Stimulated activated CD8-positive, alpha-beta memory T cell treated with anti-CD3 and anti-CD28 coated beads, Interleukin-12 subunit alpha, Interleukin-12 subunit beta, amount 100 ng/mL, for 24 hours (primary cell): ENCODE measurements at regions not wholly inside any gene's neighbourhood (a gene's known extent, or its start where the extent isn't known, plus 50 kb on each side); places are given as distances from the start of the nearest gene placed in this dataset.

Source experiments
- DNase-seq: peaks from one replicate; pipeline ENCODE4 v3.0.0-alpha.2; 2020; ENCODE audit errors: extremely low read depth

GRCh38 chr18:10279905-10280644 is 174.4 kb upstream of the APCDD1 start:
- no peak for DNase-seq

- DNase-seq = no peak
Measured at GRCh38 chr18:10284540-10285282, 169.7 kb upstream of the APCDD1 start.

DNA sequence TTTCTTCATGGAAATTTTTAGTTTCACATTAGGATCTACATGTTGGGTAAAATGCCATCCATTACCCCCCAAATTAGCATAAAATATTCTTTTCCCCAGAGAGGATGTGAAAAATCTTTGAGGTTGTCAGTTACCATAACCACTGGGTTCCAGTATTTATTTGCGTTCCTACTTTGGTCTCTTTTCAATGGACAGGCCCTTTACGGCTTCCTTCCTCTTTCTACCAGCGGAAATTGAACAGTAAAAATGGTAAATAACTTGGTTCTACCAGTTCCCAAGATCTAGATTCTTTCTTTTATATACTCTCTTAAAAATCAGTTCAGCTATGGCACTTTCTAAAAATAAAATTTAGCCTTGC is 169.2 kb upstream of the APCDD1 start:
- DNase-seq = no peak

DNA sequence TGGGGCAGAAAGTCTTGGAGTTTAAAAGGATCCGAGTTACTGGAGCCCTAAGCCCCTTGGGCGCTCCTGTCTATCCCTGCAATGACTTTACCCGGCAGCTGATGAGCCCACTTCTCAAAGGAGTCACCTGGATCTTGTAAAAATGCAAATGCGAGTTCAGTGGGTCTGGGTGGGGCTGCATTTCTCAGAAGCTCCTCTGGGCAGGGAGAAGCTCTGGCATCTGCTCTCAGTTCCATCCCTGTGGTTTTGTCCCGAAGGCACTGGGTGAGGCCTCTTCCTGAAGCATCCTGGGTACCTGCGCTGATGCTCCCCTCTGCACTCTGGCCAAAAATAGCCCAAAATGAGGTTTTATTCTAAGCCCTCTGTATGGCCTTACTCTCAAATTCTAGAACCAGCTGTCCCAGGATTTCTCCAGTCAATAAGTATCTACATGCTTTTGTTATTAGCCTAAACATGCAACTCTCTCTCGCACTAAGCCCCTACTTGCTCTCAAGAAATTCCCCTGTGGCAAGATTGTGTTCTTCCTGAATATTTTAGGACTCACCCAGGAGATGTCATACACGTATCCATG is 167.8 kb upstream of the APCDD1 start:
- DNase-seq = no peak

DNA sequence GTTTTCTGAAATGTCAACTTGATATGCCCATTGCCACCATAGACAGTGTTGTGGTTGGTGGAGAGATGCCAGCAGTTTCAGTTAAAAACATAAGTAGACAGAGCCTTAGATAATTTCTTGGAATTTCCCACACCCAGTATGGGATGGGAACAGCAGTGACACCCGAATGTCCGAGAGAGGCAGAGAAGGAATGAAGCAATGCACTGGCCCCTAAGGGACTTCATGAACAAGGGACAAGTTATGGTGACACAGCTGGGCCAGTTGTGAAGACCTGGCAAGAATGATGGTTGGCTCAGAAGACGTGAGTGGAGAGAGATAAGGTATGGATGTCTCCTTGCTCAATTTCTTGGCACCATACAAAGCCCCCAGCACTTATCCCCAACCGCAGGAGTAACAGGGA is 165.2 kb upstream of the APCDD1 start:
- DNase-seq = no peak

DNA sequence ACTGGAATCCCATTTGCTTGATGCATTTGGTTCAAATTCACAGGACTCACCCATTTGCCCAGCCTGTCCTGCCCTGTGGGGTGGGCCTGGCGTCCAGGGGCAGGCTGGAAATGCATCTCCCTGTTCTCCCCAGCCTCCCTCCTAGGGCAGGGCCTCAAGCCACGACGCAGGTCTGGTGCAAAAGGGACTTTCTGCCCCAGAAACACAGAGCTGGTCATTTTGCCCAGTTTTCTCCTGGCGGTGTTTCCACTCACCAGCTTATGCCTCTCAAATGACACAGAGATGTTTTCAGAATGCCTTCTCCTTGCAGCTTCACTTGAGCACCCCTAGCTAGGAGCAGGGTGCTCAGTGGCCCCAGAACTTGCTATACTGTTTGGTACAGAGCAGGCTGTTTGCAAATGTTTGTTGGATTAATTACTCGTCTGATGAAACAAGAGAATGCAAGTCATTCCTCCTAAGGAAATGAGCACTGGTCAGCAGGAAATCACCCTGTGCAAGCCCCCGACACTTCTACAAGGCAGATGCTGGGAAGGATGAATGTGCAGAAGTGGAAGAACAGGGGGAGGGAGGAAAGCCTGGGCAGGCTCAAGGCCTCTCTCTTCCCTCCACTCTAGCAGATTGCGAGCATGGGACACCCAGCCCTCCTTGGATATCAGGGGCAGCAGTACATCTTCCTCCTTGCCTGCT is 164.3 kb upstream of the APCDD1 start:
- DNase-seq = no peak

DNA sequence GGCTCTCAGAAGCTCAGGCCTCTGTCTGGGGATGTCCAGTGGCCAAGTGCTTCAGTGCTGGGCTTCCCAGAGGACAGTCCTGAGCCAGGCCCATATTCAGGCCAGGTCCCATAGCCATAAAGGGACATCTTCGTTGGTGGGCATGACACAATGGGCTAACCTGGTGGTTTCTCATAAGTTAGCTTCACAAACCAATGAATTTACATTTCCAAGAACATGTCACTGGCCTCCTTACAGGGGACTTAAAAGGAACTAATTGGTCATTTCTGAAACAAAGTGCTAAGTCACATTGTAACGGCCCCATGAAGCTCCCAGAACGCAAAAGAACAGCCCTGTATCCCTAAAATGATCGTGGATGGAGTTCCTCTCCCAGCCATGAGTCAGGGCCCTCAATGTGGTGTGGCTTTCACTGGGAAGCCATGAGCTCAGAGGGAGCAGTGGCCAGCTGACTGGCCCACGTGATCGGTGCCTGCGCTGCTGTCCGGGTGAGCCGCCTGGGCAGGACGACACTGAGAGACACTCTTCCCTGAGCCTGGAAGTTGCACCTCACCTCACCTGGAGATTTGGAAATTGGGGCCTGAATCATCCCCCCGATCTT is 163.7 kb upstream of the APCDD1 start:
- no peak for DNase-seq

GRCh38 chr18:10291568-10291981 is 162.9 kb upstream of the APCDD1 start:
- DNase-seq = no peak

- DNase-seq = no peak
Measured at GRCh38 chr18:10293966-10294365, 160.5 kb upstream of the APCDD1 start.

DNA sequence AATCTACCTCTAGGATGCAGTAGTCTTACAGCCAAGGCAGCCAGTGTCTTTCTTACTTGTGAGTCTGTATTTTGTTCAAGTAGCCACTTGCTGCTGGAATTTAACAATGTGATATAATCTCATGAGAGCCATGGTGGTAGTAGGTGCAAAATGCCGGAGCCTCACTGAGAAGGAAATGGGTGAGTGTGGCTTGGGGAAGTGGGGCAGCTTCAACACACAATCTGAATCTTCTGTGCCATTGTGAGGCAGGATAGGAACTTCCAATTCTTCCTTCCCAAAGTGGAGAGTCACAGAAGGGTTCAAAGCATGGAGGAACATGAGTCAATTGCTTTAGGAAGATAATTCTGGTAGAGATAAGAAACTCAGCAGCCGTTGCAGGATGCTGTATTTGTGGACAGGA is 158.7 kb upstream of the APCDD1 start:
- DNase-seq = no peak

DNA sequence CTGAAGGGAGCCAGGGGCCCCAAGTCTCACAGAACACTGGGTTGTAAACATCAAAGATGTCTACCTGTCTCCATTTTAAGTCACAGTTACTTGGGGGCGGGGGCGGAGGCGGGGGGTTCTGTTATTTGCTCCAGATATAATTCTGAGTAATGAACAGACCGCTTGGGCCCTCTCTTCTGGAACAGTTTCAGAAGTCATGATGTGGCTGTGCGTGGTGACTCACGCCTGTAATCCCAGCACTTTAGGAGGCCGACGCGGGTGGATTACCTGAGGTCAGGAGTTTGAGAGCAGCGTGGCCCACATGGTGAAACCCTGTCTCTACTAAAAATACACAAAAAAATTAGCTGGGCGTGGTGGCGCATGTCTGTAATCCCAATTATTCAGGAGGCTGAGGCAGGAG is 157.9 kb upstream of the APCDD1 start:
- no peak for DNase-seq

GRCh38 chr18:10297086-10297485 is 157.3 kb upstream of the APCDD1 start:
- DNase-seq = no peak

GRCh38 chr18:10298346-10298745 is 156.1 kb upstream of the APCDD1 start:
- no peak for DNase-seq

DNA sequence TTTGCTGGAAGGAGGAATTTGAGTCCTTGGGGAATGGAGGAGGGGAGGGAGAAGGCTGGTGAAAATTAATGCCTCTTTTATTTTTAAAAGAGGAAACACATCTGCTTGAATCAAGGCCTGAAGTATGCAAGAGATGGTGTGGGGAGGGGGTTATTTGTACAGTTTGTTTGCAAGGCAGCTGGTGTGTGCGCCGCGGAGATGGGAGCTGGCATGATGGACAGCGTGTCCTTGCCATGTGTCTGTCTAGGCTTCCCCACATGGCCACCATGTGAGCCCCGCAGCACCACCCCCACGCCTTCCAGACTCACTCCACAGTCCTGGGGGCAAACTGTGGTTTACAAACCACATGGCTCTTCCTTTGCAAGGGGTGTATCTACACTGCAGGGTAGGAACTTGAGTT is 154.8 kb upstream of the APCDD1 start:
- DNase-seq = no peak

GRCh38 chr18:10300739-10301138 is 153.7 kb upstream of the APCDD1 start:
- no peak for DNase-seq

GRCh38 chr18:10301831-10302483 is 152.5 kb upstream of the APCDD1 start:
- DNase-seq = no peak

DNA sequence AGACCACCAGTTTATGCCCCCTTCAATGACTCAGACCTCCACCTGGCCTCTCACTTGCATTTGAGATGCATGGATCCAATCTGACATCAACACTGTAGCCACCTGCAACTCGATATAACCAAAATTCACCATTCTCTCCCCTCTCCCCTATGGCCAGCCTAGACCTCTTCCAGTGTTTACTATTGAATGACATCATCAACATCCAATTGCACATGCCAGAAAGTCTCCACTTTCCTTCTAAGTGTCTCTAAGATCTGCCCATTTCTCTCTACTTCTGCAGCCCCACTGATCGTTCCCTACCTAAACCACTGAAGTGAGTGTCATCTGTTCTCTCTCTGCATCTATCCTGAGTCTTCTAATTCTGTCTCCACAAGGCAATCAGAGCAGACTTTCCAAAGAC is 151.3 kb upstream of the APCDD1 start:
- DNase-seq = no peak

- no peak for DNase-seq
Measured at GRCh38 chr18:10304853-10305252, 149.6 kb upstream of the APCDD1 start.

GRCh38 chr18:10306779-10307178 is 147.7 kb upstream of the APCDD1 start:
- no peak for DNase-seq

- no peak for DNase-seq
Measured at GRCh38 chr18:10308154-10308553, 146.3 kb upstream of the APCDD1 start.

DNA sequence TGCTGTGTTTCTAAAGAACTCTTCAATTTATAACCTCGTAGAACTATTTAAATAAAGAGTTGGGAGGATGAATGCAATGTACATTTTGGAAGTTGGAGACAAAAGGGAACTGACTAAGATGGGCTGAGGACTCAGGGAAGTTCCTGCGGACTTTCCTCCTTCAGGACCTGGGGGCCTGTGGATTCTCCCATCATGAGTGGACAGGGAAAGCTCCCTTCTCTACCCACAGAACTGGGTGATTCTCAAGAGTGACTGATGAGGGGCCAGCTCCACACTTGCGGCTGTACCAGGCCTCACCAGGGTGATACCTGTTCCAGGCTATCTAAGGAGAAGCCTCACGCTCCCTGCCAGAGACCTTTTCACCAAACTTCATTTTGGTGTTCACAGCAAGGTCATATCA is 143.8 kb upstream of the APCDD1 start:
- DNase-seq = no peak
